ENCODE measurements at regions not wholly inside any gene's neighbourhood (a gene's known extent, or its start where the extent isn't known, plus 50 kb on each side); places are given as distances from the start of the nearest gene placed in this dataset.
A peak's percentile ranks its signal among the peaks of the same experiment; 100 is the strongest.
"Not testable (repeated sequence)": the region's sequence is repeated elsewhere in the genome, so short reads cannot be mapped to it uniquely, and the experiment has no call there.

GRCh38 chrX:13518126-13518525 lies 51.3 kb upstream of the EGFL6 start:
- no peak for DNase-seq (ENCODE audit: low read depth in 2 of 2)

GRCh38 chrX:13515211-13515930 lies 54.0 kb upstream of the EGFL6 start:
- no peak for DNase-seq (ENCODE audit: low read depth in 2 of 2)

GRCh38 chrX:13511944-13512330 lies 57.5 kb upstream of the EGFL6 start:
- DNase-seq (ENCODE audit: low read depth in 2 of 2) = no peak

DNA sequence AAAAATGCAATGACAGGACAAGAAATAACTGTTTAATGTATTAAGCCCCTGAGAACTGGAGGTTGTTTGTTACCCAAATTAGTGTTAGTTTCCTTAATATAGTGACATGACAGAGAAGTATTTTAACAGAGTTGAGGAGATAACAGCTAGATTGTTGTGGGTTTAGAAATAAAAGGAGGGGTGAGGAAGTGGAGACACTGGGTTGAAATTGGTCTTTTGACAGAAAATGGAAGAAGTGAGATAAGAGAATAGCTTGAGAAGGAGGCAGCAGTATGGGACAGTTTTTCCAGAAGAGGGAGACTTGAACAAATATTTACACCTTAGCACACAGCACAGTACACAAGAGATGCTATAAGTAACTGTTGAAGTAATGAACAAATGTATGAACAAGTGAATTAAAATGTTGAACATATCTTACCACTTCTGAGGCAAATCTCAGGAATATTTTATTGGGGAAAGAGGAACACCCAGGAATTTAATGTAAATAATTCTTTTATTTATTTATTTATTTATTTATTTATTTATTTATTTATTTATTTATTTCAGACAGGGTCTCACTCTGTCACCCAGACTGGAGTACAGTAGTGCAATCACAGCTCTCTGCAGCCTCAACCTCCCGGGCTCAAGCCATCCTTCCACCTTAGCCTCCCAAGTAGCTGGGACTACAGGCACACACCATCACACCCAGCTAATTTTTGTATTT lies 58.0 kb upstream of the EGFL6 start:
- no peak for DNase-seq (ENCODE audit: low read depth in 2 of 2)

- DNase-seq (ENCODE audit: low read depth in 2 of 2) = no peak
These were observed 61.5 kb upstream of the EGFL6 start for GRCh38 chrX:13507893-13508292.

GRCh38 chrX:13506574-13506973 lies 62.8 kb upstream of the EGFL6 start:
- DNase-seq (ENCODE audit: low read depth in 2 of 2) = peak; percentile 15 to 39

DNA sequence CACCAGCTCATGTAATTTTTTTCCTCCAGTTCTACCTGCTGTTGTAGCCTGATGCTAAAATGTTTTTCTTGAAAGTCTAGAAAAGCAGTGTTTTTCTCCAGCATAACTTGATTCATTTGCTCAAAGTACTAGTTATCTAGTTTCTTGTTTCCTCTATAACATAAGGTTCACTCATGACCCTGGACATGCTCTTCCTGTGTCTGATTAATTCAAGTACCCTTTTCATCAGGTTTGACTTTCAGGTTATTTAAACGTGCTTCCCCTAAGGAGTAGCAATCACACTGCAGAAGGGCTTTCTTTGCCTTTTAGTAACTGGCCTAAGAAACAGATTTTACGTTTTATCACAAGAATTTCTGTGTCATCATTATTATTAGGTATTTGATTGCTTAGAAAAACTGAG lies 66.8 kb upstream of the EGFL6 start:
- no peak for DNase-seq (ENCODE audit: low read depth in 2 of 2)

DNA sequence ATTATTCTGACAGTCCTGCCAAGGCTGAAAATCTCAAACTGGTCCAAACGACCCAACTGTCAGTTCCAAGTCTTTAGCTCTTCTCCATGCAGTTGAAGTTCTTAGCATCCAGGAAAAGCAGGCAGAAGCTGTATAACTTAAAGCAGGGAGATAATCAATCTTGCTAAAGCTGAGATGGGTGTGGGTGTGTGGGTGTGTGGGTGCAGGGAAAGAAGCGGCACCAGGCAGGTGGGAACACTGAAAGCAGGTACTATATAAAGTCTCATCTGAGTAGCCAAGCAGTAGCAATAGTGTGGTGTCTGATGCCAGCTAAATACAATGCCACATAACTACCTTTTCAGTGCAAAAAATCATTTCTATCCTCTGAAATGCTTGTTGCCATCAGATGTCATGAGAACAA lies 69.7 kb upstream of the EGFL6 start:
- DNase-seq (ENCODE audit: low read depth in 2 of 2) = no peak

GRCh38 chrX:13498238-13498637 lies 71.2 kb upstream of the EGFL6 start:
- no peak for DNase-seq (ENCODE audit: low read depth in 2 of 2)

DNA sequence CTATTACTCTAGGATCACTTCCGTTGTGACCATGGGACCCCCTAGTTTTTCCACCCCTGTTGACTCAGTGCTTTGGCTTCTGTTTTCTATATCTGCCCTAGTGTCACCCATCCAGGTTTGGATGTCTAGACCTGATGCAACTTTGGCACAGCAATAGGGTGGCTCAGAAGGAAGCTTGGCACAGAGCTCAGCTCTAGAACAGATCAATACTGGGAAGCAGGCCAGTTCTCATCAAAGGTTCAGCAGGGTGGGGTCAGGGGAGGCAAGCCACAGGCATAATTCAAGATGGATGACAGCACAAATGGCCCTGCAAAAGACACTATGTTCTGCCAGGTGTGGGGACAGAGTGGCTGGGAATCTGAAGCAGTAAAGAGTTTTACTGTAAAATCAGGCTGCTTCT lies 74.2 kb upstream of the EGFL6 start:
- DNase-seq (ENCODE audit: low read depth in 2 of 2) = no peak

- DNase-seq (ENCODE audit: low read depth in 2 of 2) = no peak
These were observed 74.8 kb upstream of the EGFL6 start for GRCh38 chrX:13494562-13494961.

- DNase-seq (ENCODE audit: low read depth in 2 of 2) = no peak
These were observed 75.7 kb upstream of the EGFL6 start for GRCh38 chrX:13493659-13494058.

DNA sequence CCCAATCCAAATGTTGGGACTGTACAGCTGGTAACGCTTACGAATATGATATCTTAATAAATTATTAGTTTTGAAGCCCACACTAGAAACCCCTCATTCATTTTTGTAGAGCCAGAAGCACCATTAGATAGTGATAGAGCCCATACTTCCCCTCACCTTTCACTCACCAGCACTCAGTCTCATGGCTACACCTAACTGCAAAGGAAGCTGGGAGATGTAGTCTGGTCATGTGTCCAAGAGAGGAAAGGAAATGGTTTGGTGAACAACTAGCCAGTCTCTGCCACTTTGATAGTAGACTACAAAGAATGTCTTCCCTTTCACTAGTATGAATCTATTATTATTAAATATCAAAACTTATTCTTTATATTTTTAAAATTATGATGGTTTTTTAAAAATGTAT lies 77.1 kb upstream of the EGFL6 start:
- no peak for DNase-seq (ENCODE audit: low read depth in 2 of 2)

DNA sequence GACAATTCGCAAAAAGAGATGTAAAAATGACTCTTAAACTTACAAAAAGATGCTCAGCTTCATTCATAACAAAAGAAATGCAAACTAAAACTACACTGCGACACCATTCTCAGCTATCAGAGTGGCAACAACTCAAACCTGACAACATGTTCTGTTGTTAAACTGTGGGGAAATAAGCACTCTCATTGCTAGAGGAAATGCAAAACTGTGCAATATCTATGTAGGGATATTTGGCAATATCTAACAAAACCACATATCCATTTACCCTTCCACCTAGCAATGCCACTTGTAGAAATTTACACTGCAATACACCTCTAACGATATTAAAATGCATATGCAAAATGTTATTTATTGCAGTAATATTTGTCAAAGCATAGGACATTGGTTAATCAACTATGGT lies 78.3 kb upstream of the EGFL6 start:
- no peak for DNase-seq (ENCODE audit: low read depth in 2 of 2)

- peak in 1 of 2 donors; percentile 43 for DNase-seq (ENCODE audit: low read depth in 2 of 2)
These were observed 79.9 kb upstream of the EGFL6 start for GRCh38 chrX:13489454-13489853.

- DNase-seq (ENCODE audit: low read depth in 2 of 2) = peak; percentile 46 to 72
These were observed 81.5 kb upstream of the EGFL6 start for GRCh38 chrX:13487731-13488505.

DNA sequence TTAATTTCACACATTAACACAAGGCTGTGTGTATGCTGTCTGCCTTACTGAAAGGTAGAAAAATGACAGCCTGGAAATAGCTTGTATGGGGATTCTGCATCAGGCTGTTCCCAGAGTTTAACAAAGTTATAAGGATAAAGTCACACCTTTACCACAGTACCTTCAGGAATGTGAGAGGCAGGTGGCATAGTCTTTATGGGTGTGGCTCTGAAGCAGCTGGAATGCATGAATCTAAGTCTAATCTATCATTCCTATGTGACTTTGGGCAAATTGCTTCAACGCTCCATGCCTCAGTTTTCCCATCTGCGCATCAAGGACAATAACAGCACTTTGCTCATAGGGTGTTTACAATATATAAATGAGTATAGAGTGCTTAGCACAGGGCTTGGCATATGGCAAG lies 84.2 kb upstream of the EGFL6 start:
- DNase-seq (ENCODE audit: low read depth in 2 of 2) = no peak

DNA sequence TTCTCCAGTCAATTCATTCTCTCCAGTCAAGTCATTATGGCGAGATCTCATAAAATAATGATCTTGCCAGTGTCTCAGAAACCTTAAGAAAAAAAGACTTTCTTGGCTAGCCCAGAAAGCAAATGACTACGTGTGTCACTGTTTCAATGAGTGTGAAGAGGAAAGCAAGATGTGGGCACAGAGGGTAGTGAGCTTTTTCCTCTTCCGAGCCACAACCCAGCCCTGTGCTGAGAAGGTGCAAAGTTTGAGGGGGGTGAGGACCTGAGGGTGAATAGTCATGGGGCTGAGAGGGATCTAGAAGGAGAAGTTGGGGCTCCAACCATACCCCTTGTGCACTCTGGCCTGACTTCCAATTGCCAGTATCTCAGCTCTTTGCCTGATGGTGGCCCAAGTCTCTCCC lies 85.6 kb upstream of the EGFL6 start:
- no peak for DNase-seq (ENCODE audit: low read depth in 2 of 2)

GRCh38 chrX:13482746-13483541 lies 86.5 kb upstream of the EGFL6 start:
- DNase-seq (ENCODE audit: low read depth in 2 of 2) = no peak

GRCh38 chrX:13480780-13481179 lies 88.6 kb upstream of the EGFL6 start:
- DNase-seq (ENCODE audit: low read depth in 2 of 2) = not testable (repeated sequence)

GRCh38 chrX:13479452-13479813 lies 90.0 kb upstream of the EGFL6 start:
- no peak for DNase-seq (ENCODE audit: low read depth in 2 of 2)
